ENCODE measurements at regions not wholly inside any gene's neighbourhood (a gene's known extent, or its start where the extent isn't known, plus 50 kb on each side); places are given as distances from the start of the nearest gene placed in this dataset.

DNA sequence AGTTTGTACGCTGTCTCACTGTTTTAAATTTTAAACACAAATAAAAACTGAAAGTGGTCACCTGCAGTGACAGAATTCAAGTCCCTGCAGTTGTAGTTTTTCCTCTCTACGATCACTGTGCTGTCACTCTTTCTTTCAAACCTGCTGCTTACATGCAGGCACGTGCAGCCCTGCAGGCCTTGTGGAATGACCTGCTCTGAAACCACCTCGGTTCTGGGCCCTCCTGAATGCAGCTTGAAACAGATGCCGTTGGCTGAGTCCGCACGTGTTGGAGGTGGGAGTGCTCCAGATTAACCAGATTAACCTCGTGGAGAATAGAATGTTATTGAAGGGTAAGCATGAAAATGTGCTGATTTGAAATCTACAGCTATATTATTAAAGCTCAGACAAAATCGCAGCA lies 126.0 kb upstream of the ERCC6L2 start:
- Histone ChIP-seq H3K9ac (ENCODE audit: low read length) (no peak overlapping the region), H3K27ac (ENCODE audit: low read depth, low read length) (no peak overlapping the region), H3K4me3 (ENCODE audit: low read depth, low read length) (no peak overlapping the region), H3K36me3 (ENCODE audit: control insufficient read depth, insufficient read depth, low read length) (no peaks in the 10 kb centered on the region), H3K4me1 (ENCODE audit: control insufficient read depth, insufficient read depth, low read length) (peaks cover 19% of the 10 kb centered on the region), H3K27me3 (ENCODE audit: control insufficient read depth, insufficient read depth, low read length) (peaks cover 22% of the 10 kb centered on the region), H3K9me3 (ENCODE audit: control insufficient read depth, insufficient read depth, low read depth, low read length) (no peaks in the 10 kb centered on the region)

DNA sequence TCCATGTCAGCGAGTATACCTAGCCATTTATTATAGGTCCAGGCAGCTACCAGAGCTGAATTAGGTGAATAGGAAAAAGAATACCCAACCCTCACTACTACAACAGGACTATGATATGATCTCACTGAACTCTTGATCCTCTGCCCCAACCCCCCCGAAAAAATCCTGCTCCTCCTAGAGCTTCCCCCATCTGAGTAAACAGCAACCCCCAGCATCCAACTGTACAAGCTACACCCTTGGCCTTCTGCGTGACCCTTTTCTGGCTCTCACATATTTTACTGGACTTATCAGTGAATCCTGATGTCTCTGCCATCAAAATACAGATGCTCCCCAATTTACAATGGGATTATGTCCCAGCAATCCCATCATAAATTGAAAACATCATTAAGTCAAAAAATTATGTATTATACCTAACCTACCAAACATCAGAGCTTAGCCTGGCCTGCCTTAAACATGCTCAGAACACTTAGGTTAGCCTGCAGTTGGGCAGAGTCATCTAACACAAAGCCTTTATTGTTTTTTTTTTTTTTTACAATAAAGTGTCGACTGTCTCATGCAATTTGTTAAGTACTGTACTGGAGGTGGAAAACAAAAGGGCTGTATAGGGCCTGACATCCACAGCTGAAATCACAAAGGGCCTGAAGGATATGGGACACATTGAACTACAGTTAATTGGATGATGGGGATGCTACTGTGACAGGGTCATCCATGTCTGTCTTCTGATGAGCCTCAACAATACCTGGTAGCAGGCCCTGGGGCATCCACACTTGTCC lies 128.9 kb upstream of the ERCC6L2 start:
- no peak overlapping the region for H3K4me3 ChIP-seq (ENCODE audit: low read depth, low read length)
- H3K27me3 ChIP-seq (ENCODE audit: control insufficient read depth, insufficient read depth, low read length), result no peaks in the 10 kb centered on the region
- peaks cover 3% of the 10 kb centered on the region; the same call in 1 of the 2 replicates for H3K4me1 ChIP-seq (ENCODE audit: control insufficient read depth, insufficient read depth, low read length)
- H3K9me3 ChIP-seq (ENCODE audit: control insufficient read depth, insufficient read depth, low read depth, low read length), result no peaks in the 10 kb centered on the region
- no peak overlapping the region for H3K9ac ChIP-seq (ENCODE audit: low read length)
- no peaks in the 10 kb centered on the region for H3K36me3 ChIP-seq (ENCODE audit: control insufficient read depth, insufficient read depth, low read length)
- no peak overlapping the region for H3K27ac ChIP-seq (ENCODE audit: low read depth, low read length)

DNA sequence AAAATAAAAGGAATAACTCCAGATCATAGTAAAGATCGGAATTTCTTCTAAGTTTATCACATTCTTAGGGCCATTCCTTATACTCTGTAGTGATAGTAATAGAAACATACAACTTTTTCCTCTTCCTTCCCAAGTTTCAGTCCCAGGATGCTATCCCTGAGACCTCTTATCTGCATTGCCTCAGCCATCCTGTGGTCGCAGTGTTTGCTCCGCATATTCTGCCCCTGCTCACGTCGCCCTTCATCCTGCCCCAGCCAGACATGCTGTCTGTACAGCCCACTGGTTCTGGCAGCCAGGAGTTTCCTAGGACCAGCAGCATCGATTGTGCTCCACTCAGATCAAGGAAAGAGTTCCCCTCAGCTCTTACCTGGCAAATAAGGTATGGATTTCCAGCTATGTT lies 132.7 kb upstream of the ERCC6L2 start:
- Histone ChIP-seq H3K4me3 (ENCODE audit: low read depth, low read length) (no peak overlapping the region), H3K9me3 (ENCODE audit: control insufficient read depth, insufficient read depth, low read depth, low read length) (no peaks in the 10 kb centered on the region), H3K36me3 (ENCODE audit: control insufficient read depth, insufficient read depth, low read length) (no peaks in the 10 kb centered on the region), H3K4me1 (ENCODE audit: control insufficient read depth, insufficient read depth, low read length) (peaks cover 3% of the 10 kb centered on the region; the same call in 1 of the 2 replicates), H3K27me3 (ENCODE audit: control insufficient read depth, insufficient read depth, low read length) (no peaks in the 10 kb centered on the region), H3K27ac (ENCODE audit: low read depth, low read length) (no peak overlapping the region), H3K9ac (ENCODE audit: low read length) (no peak overlapping the region)

DNA sequence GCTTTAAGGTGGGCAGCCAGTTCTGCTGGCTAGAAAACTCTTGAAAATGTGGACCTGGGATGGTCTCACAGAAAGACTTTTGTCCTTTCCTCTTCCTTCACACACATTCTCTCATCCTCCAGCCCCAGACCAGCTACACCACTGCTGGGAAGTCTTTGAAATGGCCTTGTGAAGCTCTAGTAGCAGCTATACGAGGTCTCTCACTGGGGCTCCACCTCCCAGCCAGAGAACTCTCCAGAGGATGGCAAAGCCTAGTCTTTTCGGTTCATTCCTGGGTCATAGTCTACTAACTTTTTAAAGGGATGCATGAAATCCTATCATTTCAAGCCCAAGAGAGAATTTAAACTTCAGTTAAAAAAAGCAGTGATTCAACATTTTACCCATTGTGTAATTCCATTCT lies 133.9 kb upstream of the ERCC6L2 start:
- no peaks in the 10 kb centered on the region for H3K36me3 ChIP-seq (ENCODE audit: control insufficient read depth, insufficient read depth, low read length)
- H3K4me1 ChIP-seq (ENCODE audit: control insufficient read depth, insufficient read depth, low read length), result peaks cover 10% of the 10 kb centered on the region
- no peak overlapping the region for H3K27ac ChIP-seq (ENCODE audit: low read depth, low read length)
- H3K27me3 ChIP-seq (ENCODE audit: control insufficient read depth, insufficient read depth, low read length), result no peaks in the 10 kb centered on the region
- H3K9me3 ChIP-seq (ENCODE audit: control insufficient read depth, insufficient read depth, low read depth, low read length), result no peaks in the 10 kb centered on the region
- no peak overlapping the region for H3K9ac ChIP-seq (ENCODE audit: low read length)
- no peak overlapping the region for H3K4me3 ChIP-seq (ENCODE audit: low read depth, low read length)

DNA sequence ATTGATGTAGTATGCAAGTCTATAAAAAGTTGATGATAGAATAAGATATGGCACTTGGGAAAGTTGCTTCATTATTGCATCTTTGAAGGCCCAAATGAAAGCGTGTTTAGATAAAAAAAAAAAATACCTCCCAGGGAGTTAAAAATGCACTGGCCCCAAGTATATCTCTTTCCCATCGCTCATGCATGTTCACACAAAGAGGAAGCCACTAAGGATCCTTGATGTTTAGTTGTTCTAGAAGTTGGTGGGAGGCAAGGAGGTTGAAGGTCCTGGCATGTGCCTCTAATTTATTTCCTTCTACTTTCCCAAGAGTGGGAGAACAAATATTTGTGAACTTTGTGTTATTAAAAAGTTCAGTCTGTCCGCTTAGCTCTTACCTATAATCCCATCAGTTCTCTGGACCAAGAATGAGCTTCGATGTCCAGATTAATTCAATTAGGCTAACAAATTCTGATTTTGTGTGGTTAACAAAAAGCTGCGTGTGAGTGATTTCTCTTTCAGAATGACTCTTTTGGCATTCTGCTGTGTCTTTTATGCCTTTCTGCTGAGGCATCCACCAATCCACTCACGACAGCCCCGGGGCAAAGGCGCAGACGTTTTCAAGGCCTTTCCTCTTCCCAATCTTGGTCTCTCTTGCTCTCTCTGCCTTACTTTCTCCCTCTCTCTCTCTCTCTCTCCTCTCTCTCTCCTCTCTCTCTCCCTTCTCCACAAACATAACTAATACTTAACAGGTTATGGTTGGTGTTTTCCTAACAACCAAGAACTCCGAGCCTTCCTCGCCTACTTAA lies 135.1 kb upstream of the ERCC6L2 start:
- no peaks in the 10 kb centered on the region for H3K36me3 ChIP-seq (ENCODE audit: control insufficient read depth, insufficient read depth, low read length)
- no peak overlapping the region for H3K4me3 ChIP-seq (ENCODE audit: low read depth, low read length)
- no peak overlapping the region for H3K27ac ChIP-seq (ENCODE audit: low read depth, low read length)
- H3K9me3 ChIP-seq (ENCODE audit: control insufficient read depth, insufficient read depth, low read depth, low read length), result no peaks in the 10 kb centered on the region
- no peaks in the 10 kb centered on the region for H3K27me3 ChIP-seq (ENCODE audit: control insufficient read depth, insufficient read depth, low read length)
- no peak overlapping the region for H3K9ac ChIP-seq (ENCODE audit: low read length)
- peaks cover 13% of the 10 kb centered on the region for H3K4me1 ChIP-seq (ENCODE audit: control insufficient read depth, insufficient read depth, low read length)

DNA sequence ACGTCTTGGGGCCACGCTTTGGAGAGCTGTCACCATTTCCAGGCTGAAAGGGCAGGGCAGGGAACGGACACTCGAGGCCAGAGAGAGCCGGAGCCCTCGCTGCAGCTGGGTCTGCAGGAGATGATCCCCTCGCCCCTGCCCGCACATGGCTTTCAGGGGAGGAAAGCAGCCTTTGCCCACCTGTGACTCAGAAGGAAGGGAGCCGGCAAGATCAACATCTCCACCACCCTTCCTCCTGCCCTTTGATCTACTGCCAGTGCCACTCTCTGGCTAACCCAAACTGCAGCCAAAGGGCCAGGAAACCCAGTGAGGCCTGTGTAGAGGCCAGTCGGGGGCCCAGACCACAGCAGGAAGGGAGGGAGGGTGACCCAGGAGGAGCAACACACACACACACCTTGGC lies 137.1 kb upstream of the ERCC6L2 start:
- no peak overlapping the region for H3K27ac ChIP-seq (ENCODE audit: low read depth, low read length)

DNA sequence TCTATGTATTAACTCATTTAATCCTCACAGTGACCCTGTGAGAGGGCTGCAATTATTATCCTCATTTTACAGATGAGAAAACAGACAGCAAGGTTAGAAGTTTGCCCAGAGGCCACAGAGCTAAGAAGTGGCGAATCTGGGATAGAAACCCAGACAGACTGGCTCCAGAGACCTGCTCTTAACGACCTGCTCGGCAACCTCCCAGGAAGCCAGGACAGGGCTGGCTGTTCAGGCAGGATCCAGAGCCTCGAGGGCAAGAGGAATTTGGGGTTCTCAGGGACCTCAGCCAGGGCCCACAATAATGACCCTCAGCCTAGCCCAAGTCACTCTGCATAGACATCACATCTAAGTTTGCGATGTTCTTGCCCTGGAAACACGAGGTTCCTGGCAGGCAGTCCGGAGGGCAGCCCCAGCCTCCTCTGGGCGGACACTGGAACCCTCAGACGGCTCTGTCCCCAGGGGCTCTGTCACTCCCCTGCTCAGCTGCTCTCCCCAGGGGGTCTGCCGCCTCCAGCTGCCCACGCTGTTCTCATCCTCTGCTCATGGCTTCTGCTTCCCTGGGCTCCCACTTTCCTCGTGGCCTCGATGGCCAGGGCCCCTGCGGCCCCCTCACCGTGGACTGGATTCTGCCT lies 138.5 kb upstream of the ERCC6L2 start:
- H3K27ac ChIP-seq (ENCODE audit: low read depth, low read length), result no peak overlapping the region
- no peak overlapping the region for H3K4me3 ChIP-seq (ENCODE audit: low read depth, low read length)
- no peaks in the 10 kb centered on the region for H3K27me3 ChIP-seq (ENCODE audit: control insufficient read depth, insufficient read depth, low read length)
- peaks cover 10% of the 10 kb centered on the region for H3K4me1 ChIP-seq (ENCODE audit: control insufficient read depth, insufficient read depth, low read length)
- no peaks in the 10 kb centered on the region for H3K36me3 ChIP-seq (ENCODE audit: control insufficient read depth, insufficient read depth, low read length)
- H3K9ac ChIP-seq (ENCODE audit: low read length), result no peak overlapping the region
- no peaks in the 10 kb centered on the region for H3K9me3 ChIP-seq (ENCODE audit: control insufficient read depth, insufficient read depth, low read depth, low read length)

More for the DNA sequence above, 137.1 kb upstream of the ERCC6L2 start:
- Histone ChIP-seq H3K9ac (ENCODE audit: low read length) (no peak overlapping the region), H3K27me3 (ENCODE audit: control insufficient read depth, insufficient read depth, low read length) (no peaks in the 10 kb centered on the region), H3K36me3 (ENCODE audit: control insufficient read depth, insufficient read depth, low read length) (no peaks in the 10 kb centered on the region), H3K4me3 (ENCODE audit: low read depth, low read length) (no peak overlapping the region), H3K9me3 (ENCODE audit: control insufficient read depth, insufficient read depth, low read depth, low read length) (no peaks in the 10 kb centered on the region), H3K4me1 (ENCODE audit: control insufficient read depth, insufficient read depth, low read length) (peaks cover 13% of the 10 kb centered on the region)

DNA sequence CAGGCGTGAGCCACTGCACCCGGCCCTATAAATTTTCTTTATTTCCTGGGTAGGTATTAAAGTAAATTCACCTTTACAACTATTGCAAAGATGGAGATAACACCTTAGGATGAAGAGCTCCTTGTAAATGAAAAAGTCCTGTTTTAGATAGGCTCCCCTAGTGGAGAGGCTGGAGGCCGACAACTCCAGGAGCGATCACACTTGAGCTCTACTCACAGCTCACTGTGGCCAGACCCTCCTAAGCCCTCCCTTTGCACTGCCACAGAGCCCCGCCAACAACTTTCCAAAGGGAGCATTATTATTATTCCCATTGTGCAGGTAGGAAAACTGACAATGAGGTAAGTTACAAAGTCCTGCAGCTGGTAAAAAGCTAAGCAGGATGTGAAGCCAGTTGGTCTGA lies 139.1 kb upstream of the ERCC6L2 start:
- H3K9me3 ChIP-seq (ENCODE audit: control insufficient read depth, insufficient read depth, low read depth, low read length), result no peaks in the 10 kb centered on the region
- H3K36me3 ChIP-seq (ENCODE audit: control insufficient read depth, insufficient read depth, low read length), result no peaks in the 10 kb centered on the region
- no peak overlapping the region for H3K9ac ChIP-seq (ENCODE audit: low read length)
- H3K27me3 ChIP-seq (ENCODE audit: control insufficient read depth, insufficient read depth, low read length), result no peaks in the 10 kb centered on the region
- H3K4me1 ChIP-seq (ENCODE audit: control insufficient read depth, insufficient read depth, low read length), result peaks cover 10% of the 10 kb centered on the region
- no peak overlapping the region for H3K27ac ChIP-seq (ENCODE audit: low read depth, low read length)
- no peak overlapping the region for H3K4me3 ChIP-seq (ENCODE audit: low read depth, low read length)

DNA sequence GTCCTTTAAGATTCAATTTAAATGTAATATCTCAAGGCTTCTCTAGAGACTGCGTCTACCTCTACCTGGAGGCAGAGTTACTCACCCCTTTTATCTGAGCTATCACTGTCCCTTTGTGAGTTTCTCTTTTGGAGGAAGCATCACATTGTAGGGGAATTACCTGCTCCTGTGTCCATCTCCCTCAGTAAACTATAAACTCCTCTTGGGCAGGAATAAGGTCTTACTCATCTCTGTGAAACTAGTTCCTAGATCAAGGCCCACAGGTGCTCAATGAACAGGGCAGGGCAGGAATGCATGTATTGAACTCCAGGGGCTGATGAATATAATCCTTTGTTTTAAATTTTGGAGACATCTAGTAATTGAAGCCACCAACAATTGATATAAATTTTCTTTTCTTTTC lies 139.8 kb upstream of the ERCC6L2 start:
- H3K4me1 ChIP-seq (ENCODE audit: control insufficient read depth, insufficient read depth, low read length), result peaks cover 10% of the 10 kb centered on the region
- H3K27ac ChIP-seq (ENCODE audit: low read depth, low read length), result no peak overlapping the region
- no peak overlapping the region for H3K4me3 ChIP-seq (ENCODE audit: low read depth, low read length)

DNA sequence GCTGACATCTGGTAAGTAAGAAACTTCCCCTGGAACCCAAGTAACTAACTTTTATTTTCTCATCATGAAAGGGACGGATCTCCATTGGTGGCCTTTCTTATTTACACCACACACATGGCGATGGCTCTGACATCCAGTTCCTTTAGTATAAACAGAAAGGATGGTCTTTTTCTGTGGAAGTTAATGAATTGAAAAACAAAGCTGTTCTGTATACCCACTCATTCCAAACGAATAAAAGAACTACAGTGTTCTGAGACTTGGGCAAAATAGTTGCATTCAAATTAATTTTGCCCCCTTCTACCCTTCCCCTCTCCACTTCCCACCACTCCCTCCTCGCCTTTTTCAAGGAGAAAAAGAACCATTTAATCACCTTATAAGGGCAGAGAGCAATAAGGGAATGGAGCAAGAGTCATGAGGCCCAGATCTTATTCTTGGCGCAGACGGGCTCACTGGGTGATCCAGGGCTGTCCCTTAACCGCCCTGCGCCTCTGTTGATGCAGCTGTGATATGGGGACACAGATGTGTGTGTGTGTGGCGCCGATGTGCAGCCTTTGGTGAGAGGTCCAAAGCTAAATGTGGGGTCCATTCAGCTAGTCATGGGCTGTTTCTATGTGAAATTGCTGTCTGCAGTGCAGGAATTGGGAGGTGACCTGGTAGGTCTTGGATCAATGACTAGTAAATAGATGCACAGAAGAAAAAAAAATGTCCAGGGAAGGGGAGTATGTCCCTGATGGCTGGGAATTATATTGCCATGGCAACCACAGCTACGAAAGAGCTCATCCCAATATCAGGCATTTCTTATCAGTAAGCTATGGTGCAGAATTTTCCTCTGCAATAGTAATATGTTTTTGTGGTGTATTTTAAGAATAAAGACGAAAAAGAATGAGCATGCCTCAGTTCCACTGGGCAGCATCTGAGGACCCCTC lies 141.5 kb upstream of the ERCC6L2 start:
- H3K4me3 ChIP-seq (ENCODE audit: low read depth, low read length), result no peak overlapping the region
- H3K36me3 ChIP-seq (ENCODE audit: control insufficient read depth, insufficient read depth, low read length), result no peaks in the 10 kb centered on the region
- H3K27me3 ChIP-seq (ENCODE audit: control insufficient read depth, insufficient read depth, low read length), result no peaks in the 10 kb centered on the region
- no peak overlapping the region for H3K27ac ChIP-seq (ENCODE audit: low read depth, low read length)
- no peak overlapping the region for H3K9ac ChIP-seq (ENCODE audit: low read length)
- peaks cover 5% of the 10 kb centered on the region; the same call in 1 of the 2 replicates for H3K9me3 ChIP-seq (ENCODE audit: control insufficient read depth, insufficient read depth, low read depth, low read length)
- peaks cover 10% of the 10 kb centered on the region for H3K4me1 ChIP-seq (ENCODE audit: control insufficient read depth, insufficient read depth, low read length)

More for the DNA sequence above, 139.8 kb upstream of the ERCC6L2 start:
- no peaks in the 10 kb centered on the region for H3K27me3 ChIP-seq (ENCODE audit: control insufficient read depth, insufficient read depth, low read length)
- H3K9me3 ChIP-seq (ENCODE audit: control insufficient read depth, insufficient read depth, low read depth, low read length), result no peaks in the 10 kb centered on the region
- H3K9ac ChIP-seq (ENCODE audit: low read length), result no peak overlapping the region
- H3K36me3 ChIP-seq (ENCODE audit: control insufficient read depth, insufficient read depth, low read length), result no peaks in the 10 kb centered on the region
